ENCODE measurements at regions not wholly inside any gene's neighbourhood (a gene's known extent, or its start where the extent isn't known, plus 50 kb on each side); places are given as distances from the start of the nearest gene placed in this dataset.

- TF ChIP-seq CTCF (IDR thresholded peaks at IDR 0.05; ENCODE audit: low read length, missing control alignments), result no peak
- no peak overlapping the region for H3K4me3 ChIP-seq (replicated peaks; ENCODE audit: low read depth, low read length)
- DNase-seq (ENCODE audit: low read depth), result peak; percentile 16
These were observed 295.6 kb downstream of the TNS1 start for GRCh38 chr2:217707131-217707611.

GRCh38 chr2:217706513-217706912 is 296.3 kb downstream of the TNS1 start:
- no peak overlapping the region for H3K4me3 ChIP-seq (replicated peaks; ENCODE audit: low read depth, low read length)
- no peak for DNase-seq (ENCODE audit: low read depth)
- TF ChIP-seq CTCF (IDR thresholded peaks at IDR 0.05; ENCODE audit: low read length, missing control alignments), result no peak

DNA sequence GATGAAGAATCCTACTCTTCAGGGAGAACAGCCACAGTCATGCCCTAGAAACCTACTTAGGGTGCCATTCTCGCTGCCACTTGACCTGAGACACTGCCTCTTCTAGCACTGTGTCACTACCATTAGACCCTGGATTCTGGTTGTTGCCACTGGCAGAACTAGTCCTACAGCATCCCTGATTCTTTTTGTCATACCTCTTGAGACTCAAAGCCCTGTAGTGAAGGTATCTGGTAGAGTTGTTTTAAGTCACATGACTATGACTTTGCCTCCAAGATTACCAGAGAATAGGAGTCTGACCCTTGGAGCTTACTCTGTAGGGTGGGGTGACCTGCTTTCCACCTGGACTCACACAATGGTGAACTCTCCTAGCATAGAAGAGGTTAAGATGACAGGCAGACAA is 296.7 kb downstream of the TNS1 start:
- DNase-seq (ENCODE audit: low read depth), result no peak
- TF ChIP-seq CTCF (IDR thresholded peaks at IDR 0.05; ENCODE audit: low read length, missing control alignments), result no peak
- no peak overlapping the region for H3K4me3 ChIP-seq (replicated peaks; ENCODE audit: low read depth, low read length)

DNA sequence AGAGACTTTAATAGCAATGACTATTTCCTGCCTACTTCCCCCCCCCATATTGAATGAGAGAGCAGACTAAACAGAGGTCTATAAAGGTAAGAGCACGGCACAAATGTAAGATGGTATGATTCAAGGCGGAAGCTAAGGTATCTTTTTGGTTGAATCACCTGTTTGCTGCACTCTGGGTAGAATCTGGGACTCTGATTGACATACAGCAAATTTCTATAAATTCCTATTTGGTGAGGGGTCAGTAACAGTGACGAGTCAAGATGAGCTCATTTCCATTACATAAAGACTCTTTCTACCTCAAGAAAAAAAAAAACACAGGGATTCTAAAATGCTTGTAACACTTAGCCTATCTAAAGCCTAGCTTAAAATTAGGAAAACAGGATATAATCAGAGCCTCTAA is 297.3 kb downstream of the TNS1 start:
- no peak for DNase-seq (ENCODE audit: low read depth)
- no peak for TF ChIP-seq CTCF (IDR thresholded peaks at IDR 0.05; ENCODE audit: low read length, missing control alignments)

GRCh38 chr2:217703999-217704398 is 298.8 kb downstream of the TNS1 start:
- no peak overlapping the region for H3K4me3 ChIP-seq (replicated peaks; ENCODE audit: low read depth, low read length)
- no peak for DNase-seq (ENCODE audit: low read depth)
- no peak for TF ChIP-seq CTCF (IDR thresholded peaks at IDR 0.05; ENCODE audit: low read length, missing control alignments)

More for the DNA sequence above, 297.3 kb downstream of the TNS1 start:
- no peak overlapping the region for H3K4me3 ChIP-seq (replicated peaks; ENCODE audit: low read depth, low read length)

DNA sequence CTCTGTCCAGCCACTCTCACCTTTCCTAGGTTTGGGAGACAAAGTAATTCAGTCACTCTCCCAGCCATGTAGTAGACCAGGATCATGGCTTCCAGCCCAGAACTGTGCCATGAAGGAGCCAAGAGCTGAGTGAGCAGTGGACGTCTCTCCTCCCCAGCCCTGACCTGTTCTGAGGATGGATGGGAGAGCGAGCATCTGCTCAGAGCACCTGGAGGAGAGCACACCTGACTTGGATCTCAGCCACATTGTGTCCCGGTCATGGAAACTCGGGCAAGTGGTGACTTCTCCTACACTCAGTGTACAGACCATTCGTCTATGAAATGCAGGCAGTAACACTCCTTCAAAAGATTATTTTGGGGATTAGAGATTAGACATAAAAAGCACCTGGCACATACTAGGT is 299.7 kb downstream of the TNS1 start:
- no peak for DNase-seq (ENCODE audit: low read depth)
- H3K4me3 ChIP-seq (replicated peaks; ENCODE audit: low read depth, low read length), result no peak overlapping the region
- no peak for TF ChIP-seq CTCF (IDR thresholded peaks at IDR 0.05; ENCODE audit: low read length, missing control alignments)

DNA sequence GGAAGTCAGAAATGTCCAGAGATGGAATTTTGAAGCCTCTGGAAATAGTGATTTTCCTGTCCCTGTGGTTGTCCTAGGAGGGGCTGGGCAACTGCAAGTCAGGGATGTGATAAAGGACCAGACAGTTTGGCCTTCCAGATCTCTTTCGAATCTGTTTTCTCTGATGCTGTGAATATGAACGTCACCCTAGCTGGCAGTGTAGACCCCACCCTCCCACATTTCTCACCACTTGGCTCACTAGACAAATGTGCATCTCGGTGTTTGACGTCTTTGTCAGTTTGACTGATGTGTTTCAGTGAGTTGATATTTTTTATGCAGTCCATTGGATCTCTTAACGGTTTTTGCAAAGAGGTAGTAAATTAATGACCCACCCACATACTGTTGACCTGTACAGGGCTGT is 301.2 kb downstream of the TNS1 start:
- no peak for TF ChIP-seq CTCF (IDR thresholded peaks at IDR 0.05; ENCODE audit: low read length, missing control alignments)
- H3K4me3 ChIP-seq (replicated peaks; ENCODE audit: low read depth, low read length), result no peak overlapping the region
- no peak for DNase-seq (ENCODE audit: low read depth)

Data from fibroblast of pulmonary artery (primary cell).